H9 (cell line): ENCODE measurements at regions not wholly inside any gene's neighbourhood (a gene's known extent, or its start where the extent isn't known, plus 50 kb on each side); places are given as distances from the start of the nearest gene placed in this dataset.

Experiments
- DNase-seq: peaks from one replicate; pipeline ENCODE4 v3.0.0-alpha.2; 2017
- H2AFZ ChIP-seq: one replicate; pipeline ENCODE4 v1.6.1; 2013; ENCODE audit warnings: mild to moderate bottlenecking, low read length, control low read depth, moderate library complexity
- H2AK5ac ChIP-seq: 2 replicates; pipeline ENCODE4 v1.6.1; 2013; ENCODE audit warnings: low read length, control low read depth, mixed read lengths; ENCODE audit not compliant: insufficient read length
- H2BK120ac ChIP-seq: one replicate; pipeline ENCODE4 v1.6.1; 2013; ENCODE audit warnings: low read depth, mild to moderate bottlenecking, low read length, control low read depth, inconsistent platforms; ENCODE audit not compliant: poor library complexity, severe bottlenecking
- H2BK12ac ChIP-seq: 2 replicates; pipeline ENCODE4 v1.6.1; 2013; ENCODE audit warnings: low read length, control low read depth, mixed read lengths, low read depth; ENCODE audit not compliant: insufficient read length
- H2BK15ac ChIP-seq: 2 replicates; pipeline ENCODE4 v1.6.1; 2013; ENCODE audit warnings: low read depth, low read length, control low read depth
- H2BK20ac ChIP-seq: one replicate; pipeline ENCODE4 v1.6.1; 2013; ENCODE audit warnings: low read depth, mild to moderate bottlenecking, low read length, control low read depth, inconsistent platforms; ENCODE audit not compliant: poor library complexity, severe bottlenecking
- H2BK5ac ChIP-seq: 2 replicates; pipeline ENCODE4 v1.6.1; 2013; ENCODE audit warnings: low read length, control low read depth, mixed read lengths; ENCODE audit not compliant: insufficient read length
- H3K14ac ChIP-seq: 2 replicates; pipeline ENCODE4 v1.6.1; 2013; ENCODE audit warnings: low read length, control low read depth; ENCODE audit not compliant: insufficient read depth
- H3K18ac ChIP-seq: 2 replicates; pipeline ENCODE4 v1.6.1; 2013; ENCODE audit warnings: low read depth, mild to moderate bottlenecking, mixed read lengths, low read length, control low read depth; ENCODE audit not compliant: insufficient read length
- H3K23ac ChIP-seq: 2 replicates; pipeline ENCODE4 v1.6.1; 2013; ENCODE audit warnings: low read length, control low read depth, mixed read lengths, low read depth; ENCODE audit not compliant: insufficient read length
- H3K23me2 ChIP-seq: 2 replicates; pipeline ENCODE4 v1.6.1; 2013; ENCODE audit warnings: low read depth, mild to moderate bottlenecking, mixed read lengths, low read length, control low read depth; ENCODE audit not compliant: insufficient read length, poor library complexity, severe bottlenecking
- H3K27ac ChIP-seq: 2 replicates; pipeline ENCODE4 v1.5.1; 2013; ENCODE audit warnings: low read length, control low read depth, mixed read lengths, low read depth; ENCODE audit not compliant: insufficient read length
- H3K27me3 ChIP-seq: 2 replicates; pipeline ENCODE4 v1.6.1; 2013; ENCODE audit warnings: low read length, control low read depth, inconsistent platforms; ENCODE audit not compliant: insufficient read depth
- H3K4ac ChIP-seq: 2 replicates; pipeline ENCODE4 v1.6.1; 2013; ENCODE audit warnings: low read depth, mild to moderate bottlenecking, control low read depth, inconsistent platforms, low read length, moderate library complexity
- H3K4me1 ChIP-seq: 2 replicates; pipeline ENCODE4 v1.6.1; 2013; ENCODE audit warnings: low read length, control low read depth, inconsistent platforms; ENCODE audit not compliant: insufficient read depth
- H3K4me2 ChIP-seq: 2 replicates; pipeline ENCODE4 v1.6.1; 2013; ENCODE audit warnings: low read length, control low read depth, mixed read lengths; ENCODE audit not compliant: insufficient read length, insufficient read depth
- H3K56ac ChIP-seq: 2 replicates; pipeline ENCODE4 v1.6.1; 2013; ENCODE audit warnings: low read depth, mild to moderate bottlenecking, mixed read lengths, low read length, control low read depth; ENCODE audit not compliant: insufficient read length
- H3K79me1 ChIP-seq: 2 replicates; pipeline ENCODE4 v1.6.1; 2013; ENCODE audit warnings: low read depth, mild to moderate bottlenecking, moderate library complexity, low read length, control low read depth, inconsistent platforms; ENCODE audit not compliant: insufficient read depth, poor library complexity, severe bottlenecking
- H3K79me2 ChIP-seq: 2 replicates; pipeline ENCODE4 v1.6.1; 2013; ENCODE audit warnings: low read length, control low read depth, inconsistent platforms; ENCODE audit not compliant: insufficient read depth
- H3K9ac ChIP-seq: 2 replicates; pipeline ENCODE4 v1.6.1; 2013; ENCODE audit warnings: low read length, control low read depth, mixed read lengths; ENCODE audit not compliant: insufficient read length; ENCODE audit errors: extremely low read depth
- H3K9me3 ChIP-seq: one replicate; pipeline ENCODE4 v1.6.1; 2013; ENCODE audit warnings: low read depth, low read length, inconsistent platforms; ENCODE audit not compliant: control insufficient read depth
- H3T11ph ChIP-seq: one replicate; pipeline ENCODE4 v1.6.1; 2013; ENCODE audit warnings: mild to moderate bottlenecking, low read length, control low read depth, inconsistent platforms
- H4K20me1 ChIP-seq: one replicate; pipeline ENCODE4 v1.6.1; 2013; ENCODE audit not compliant: control insufficient read depth, insufficient read length, insufficient read depth
- H4K5ac ChIP-seq: 2 replicates; pipeline ENCODE4 v1.6.1; 2013; ENCODE audit warnings: low read depth, mild to moderate bottlenecking, mixed read lengths, low read length, control low read depth; ENCODE audit not compliant: insufficient read length
- H4K8ac ChIP-seq: replicated peaks from 2 replicates; pipeline ENCODE4 v1.6.1; 2013; ENCODE audit warnings: low read length, control low read depth, mixed read lengths, low read depth; ENCODE audit not compliant: insufficient read length
- H4K91ac ChIP-seq: 2 replicates; pipeline ENCODE4 v1.6.1; 2013; ENCODE audit warnings: low read depth, mild to moderate bottlenecking, moderate library complexity, mixed read lengths, low read length, control low read depth; ENCODE audit not compliant: insufficient read length
- H3K27ac Mint-ChIP-seq, 3 experiments: 2 replicates in 2 of 3; 3 replicates in 1 of 3; pipeline ENCODE4 v1.8.0; 2020 to 2021; ENCODE audit warnings: mixed read lengths in 3 of 3, mild to moderate bottlenecking in 1 of 3, moderate library complexity in 1 of 3
- H3K27me3 Mint-ChIP-seq: 2 replicates; pipeline ENCODE4 v1.8.0; 2021; ENCODE audit warnings: low read depth, mild to moderate bottlenecking, moderate library complexity, mixed read lengths
- H3K36me3 Mint-ChIP-seq, 3 experiments: 2 replicates in 2 of 3; 3 replicates in 1 of 3; pipeline ENCODE4 v1.8.0; 2020 to 2021; ENCODE audit warnings: low read depth in 3 of 3, mixed read lengths in 3 of 3; ENCODE audit not compliant: insufficient read depth in 1 of 3
- H3K4me1 Mint-ChIP-seq, 2 experiments: 2 replicates each; pipeline ENCODE4 v1.8.0; 2020; ENCODE audit warnings: mixed read lengths in 2 of 2
- H3K4me3 Mint-ChIP-seq, 2 experiments: 2 replicates in 1 of 2; 3 replicates in 1 of 2; pipeline ENCODE4 v1.8.0; 2020 to 2021; ENCODE audit warnings: mild to moderate bottlenecking in 2 of 2, mixed read lengths in 2 of 2, moderate library complexity in 1 of 2
- H3K9me3 Mint-ChIP-seq, 2 experiments: 2 replicates in 1 of 2; 3 replicates in 1 of 2; pipeline ENCODE4 v1.8.0; 2020; ENCODE audit warnings: mild to moderate bottlenecking in 2 of 2, mixed read lengths in 2 of 2, moderate library complexity in 1 of 2
- TF ChIP-seq, protein P1 (sequence below): fragments of 200-600 bp; sonication (generic); conservative IDR thresholded peaks from 3 replicates; pipeline ENCODE4 v1.8.0; 2021; ENCODE audit warnings: antibody characterized with exemption, mild to moderate bottlenecking

GRCh38 chr5:92951746-92952145, 629.3 kb downstream of the NR2F1-AS1 start:
- no peak for DNase-seq
- Mint-ChIP-seq H3K27ac (no peak overlapping the region), H3K9me3 (peaks cover 23 to 28% of the 10 kb centered on the region in 2 experiments), H3K36me3 (peaks cover 0 to 21% (median 7%) of the 10 kb centered on the region in 3 experiments; a peak in 6 of 7 replicates), H3K4me3 (no peak overlapping the region), H3K27me3 (no peaks in the 10 kb centered on the region; the same call in 1 of the 2 replicates), H3K4me1 (peaks cover 9% of the 10 kb centered on the region in 2 experiments)
- H3K27ac ChIP-seq = no peak overlapping the region
- no peak overlapping the region for H3K23ac ChIP-seq
- no peak overlapping the region for H2BK12ac ChIP-seq
- no peaks in the 10 kb centered on the region for H3K79me1 ChIP-seq
- no peak overlapping the region for H2BK20ac ChIP-seq
- H3T11ph ChIP-seq = no peak overlapping the region
- H2BK120ac ChIP-seq = no peak overlapping the region
- no peaks in the 10 kb centered on the region for H4K20me1 ChIP-seq
- no peaks in the 10 kb centered on the region for H3K27me3 ChIP-seq
- H3K79me2 ChIP-seq = no peaks in the 10 kb centered on the region
- H2AFZ ChIP-seq = no peak overlapping the region
- no peak overlapping the region for H3K9ac ChIP-seq
- no peak overlapping the region for H2BK15ac ChIP-seq
- no peak overlapping the region for H2BK5ac ChIP-seq
- no peak overlapping the region for H2AK5ac ChIP-seq
- no peak overlapping the region for H3K18ac ChIP-seq
- no peak overlapping the region for H4K91ac ChIP-seq
- no peaks in the 10 kb centered on the region for H3K9me3 ChIP-seq
- H4K8ac ChIP-seq = no peak overlapping the region
- no peaks in the 10 kb centered on the region for H3K23me2 ChIP-seq
- no peak overlapping the region for H3K14ac ChIP-seq
- H4K5ac ChIP-seq = no peak overlapping the region
- no peak overlapping the region for H3K56ac ChIP-seq
- no peak overlapping the region for H3K4me2 ChIP-seq
- H3K4ac ChIP-seq = no peak overlapping the region
- no peaks in the 10 kb centered on the region for H3K4me1 ChIP-seq
- TF ChIP-seq, protein P1, sequence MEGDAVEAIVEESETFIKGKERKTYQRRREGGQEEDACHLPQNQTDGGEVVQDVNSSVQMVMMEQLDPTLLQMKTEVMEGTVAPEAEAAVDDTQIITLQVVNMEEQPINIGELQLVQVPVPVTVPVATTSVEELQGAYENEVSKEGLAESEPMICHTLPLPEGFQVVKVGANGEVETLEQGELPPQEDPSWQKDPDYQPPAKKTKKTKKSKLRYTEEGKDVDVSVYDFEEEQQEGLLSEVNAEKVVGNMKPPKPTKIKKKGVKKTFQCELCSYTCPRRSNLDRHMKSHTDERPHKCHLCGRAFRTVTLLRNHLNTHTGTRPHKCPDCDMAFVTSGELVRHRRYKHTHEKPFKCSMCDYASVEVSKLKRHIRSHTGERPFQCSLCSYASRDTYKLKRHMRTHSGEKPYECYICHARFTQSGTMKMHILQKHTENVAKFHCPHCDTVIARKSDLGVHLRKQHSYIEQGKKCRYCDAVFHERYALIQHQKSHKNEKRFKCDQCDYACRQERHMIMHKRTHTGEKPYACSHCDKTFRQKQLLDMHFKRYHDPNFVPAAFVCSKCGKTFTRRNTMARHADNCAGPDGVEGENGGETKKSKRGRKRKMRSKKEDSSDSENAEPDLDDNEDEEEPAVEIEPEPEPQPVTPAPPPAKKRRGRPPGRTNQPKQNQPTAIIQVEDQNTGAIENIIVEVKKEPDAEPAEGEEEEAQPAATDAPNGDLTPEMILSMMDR = no peak
